Progenitor cell of endocrine pancreas (in vitro differentiated cells): ENCODE measurements at regions not wholly inside any gene's neighbourhood (a gene's known extent, or its start where the extent isn't known, plus 50 kb on each side); places are given as distances from the start of the nearest gene placed in this dataset.

Experiments
- DNase-seq: peaks from one replicate; pipeline ENCODE4 v3.0.0; 2021; ENCODE audit warnings: low spot score; ENCODE audit not compliant: unreplicated experiment
- H3K27ac Mint-ChIP-seq: 2 replicates; pipeline ENCODE4 v1.8.0; 2021; ENCODE audit warnings: mild to moderate bottlenecking, moderate library complexity, mixed read lengths
- H3K27me3 Mint-ChIP-seq: 2 replicates; pipeline ENCODE4 v1.8.0; 2021; ENCODE audit warnings: mixed read lengths
- H3K36me3 Mint-ChIP-seq: 2 replicates; pipeline ENCODE4 v1.8.0; 2022; ENCODE audit warnings: mixed read lengths; ENCODE audit not compliant: insufficient read depth
- H3K4me1 Mint-ChIP-seq: 2 replicates; pipeline ENCODE4 v1.8.0; 2021; ENCODE audit warnings: low read depth, mixed read lengths
- H3K4me3 Mint-ChIP-seq: 2 replicates; pipeline ENCODE4 v1.8.0; 2021; ENCODE audit warnings: low read depth, mild to moderate bottlenecking, moderate library complexity, mixed read lengths
- H3K9me3 Mint-ChIP-seq: 2 replicates; pipeline ENCODE4 v1.8.0; 2021; ENCODE audit warnings: low read depth, mixed read lengths
- CTCF ChIP-seq: fragments of 200-600 bp; sonication (generic); IDR thresholded peaks from one replicate; pipeline ENCODE4 v1.5.0; 2021; ENCODE audit warnings: antibody characterized with exemption, mild to moderate bottlenecking; ENCODE audit not compliant: unreplicated experiment

DNA sequence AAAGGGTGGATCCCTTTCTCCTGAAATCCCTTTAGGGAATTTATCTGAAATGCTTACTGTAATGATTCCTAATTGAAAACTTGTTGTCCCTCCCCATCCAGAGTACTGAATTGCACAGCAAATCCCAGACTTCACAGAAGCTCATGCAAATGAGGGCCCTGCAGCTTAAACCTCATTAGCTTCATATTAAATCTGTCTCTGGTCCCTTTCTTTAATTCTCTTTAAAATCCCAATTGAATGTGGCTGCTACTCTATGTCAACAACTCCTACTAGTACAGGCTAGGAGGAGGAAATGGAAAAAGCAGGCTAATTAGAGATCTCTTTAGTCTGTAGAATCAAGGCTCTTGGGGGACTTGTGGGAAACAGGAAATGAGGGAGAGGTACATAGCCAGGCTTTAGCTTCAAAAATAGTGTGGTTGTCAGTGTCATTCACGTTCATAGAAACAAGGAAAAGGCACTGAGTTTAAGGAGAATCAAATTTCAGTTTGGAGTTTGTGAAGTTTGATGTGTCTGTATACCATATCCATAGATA is 191.3 kb upstream of the PRDM9 start:
- Mint-ChIP-seq H3K4me1 (no peaks in the 10 kb centered on the region), H3K27me3 (no peaks in the 10 kb centered on the region), H3K27ac (no peak overlapping the region), H3K9me3 (peaks cover 3% of the 10 kb centered on the region), H3K4me3 (no peak overlapping the region), H3K36me3 (no peaks in the 10 kb centered on the region)
- TF ChIP-seq CTCF: no peak
- DNase-seq: no peak

- no peak for TF ChIP-seq CTCF
- Mint-ChIP-seq H3K9me3 (peaks cover 3% of the 10 kb centered on the region), H3K27ac (no peak overlapping the region), H3K4me3 (no peak overlapping the region), H3K27me3 (no peaks in the 10 kb centered on the region), H3K4me1 (no peaks in the 10 kb centered on the region), H3K36me3 (no peaks in the 10 kb centered on the region)
- DNase-seq: no peak
Measured at GRCh38 chr5:23314827-23315226, 192.6 kb upstream of the PRDM9 start.

- DNase-seq: no peak
- Mint-ChIP-seq H3K27me3 (no peaks in the 10 kb centered on the region), H3K4me3 (no peak overlapping the region), H3K9me3 (no peaks in the 10 kb centered on the region), H3K4me1 (no peaks in the 10 kb centered on the region), H3K36me3 (no peaks in the 10 kb centered on the region), H3K27ac (no peak overlapping the region)
- no peak for TF ChIP-seq CTCF
Measured at GRCh38 chr5:23305055-23305454, 202.4 kb upstream of the PRDM9 start.

GRCh38 chr5:23303836-23304235 is 203.6 kb upstream of the PRDM9 start:
- Mint-ChIP-seq H3K4me3 (no peak overlapping the region), H3K27ac (no peak overlapping the region), H3K9me3 (no peaks in the 10 kb centered on the region), H3K4me1 (no peaks in the 10 kb centered on the region), H3K27me3 (no peaks in the 10 kb centered on the region), H3K36me3 (no peaks in the 10 kb centered on the region)
- DNase-seq: no peak
- TF ChIP-seq CTCF: no peak

- Mint-ChIP-seq H3K36me3 (no peaks in the 10 kb centered on the region), H3K4me1 (no peaks in the 10 kb centered on the region), H3K27ac (no peak overlapping the region), H3K9me3 (no peaks in the 10 kb centered on the region), H3K27me3 (no peaks in the 10 kb centered on the region), H3K4me3 (no peak overlapping the region)
- TF ChIP-seq CTCF: no peak
- no peak for DNase-seq
Measured at GRCh38 chr5:23303435-23303834, 204.0 kb upstream of the PRDM9 start.
